Inflammatory macrophage treated with lipopolysaccharide for 1 hour (primary cell): ENCODE measurements at regions not wholly inside any gene's neighbourhood (a gene's known extent, or its start where the extent isn't known, plus 50 kb on each side); places are given as distances from the start of the nearest gene placed in this dataset.

Experiments
- DNase-seq, 2 donors: peaks; one replicate each; pipeline ENCODE4 v3.0.0-alpha.2; 2020 to 2022

GRCh38 chr21:15327637-15328265, 263.0 kb upstream of the NRIP1 start:
- no peak for DNase-seq

GRCh38 chr21:15329191-15329590, 264.4 kb upstream of the NRIP1 start:
- no peak for DNase-seq

GRCh38 chr21:15330872-15331271, 266.1 kb upstream of the NRIP1 start:
- DNase-seq, result no peak

- DNase-seq, result no peak
These were observed 267.8 kb upstream of the NRIP1 start for GRCh38 chr21:15332572-15332971.

- peak; percentile 6 to 12 for DNase-seq
These were observed 268.4 kb upstream of the NRIP1 start for GRCh38 chr21:15333136-15333710.

GRCh38 chr21:15333951-15334350, 269.2 kb upstream of the NRIP1 start:
- DNase-seq, result peak; percentile 38 to 55

GRCh38 chr21:15343066-15343465, 278.3 kb upstream of the NRIP1 start:
- no peak for DNase-seq

- DNase-seq, result no peak
These were observed 287.2 kb upstream of the NRIP1 start for GRCh38 chr21:15352009-15352408.

- no peak for DNase-seq
These were observed 288.7 kb upstream of the NRIP1 start for GRCh38 chr21:15353546-15353945.

- no peak for DNase-seq
These were observed 289.7 kb upstream of the NRIP1 start for GRCh38 chr21:15354516-15354915.

- DNase-seq, result no peak
These were observed 290.3 kb upstream of the NRIP1 start for GRCh38 chr21:15355066-15355465.

- no peak for DNase-seq
These were observed 294.5 kb upstream of the NRIP1 start for GRCh38 chr21:15359251-15359650.

GRCh38 chr21:15362458-15362857, 297.7 kb upstream of the NRIP1 start:
- no peak for DNase-seq

- no peak for DNase-seq
These were observed 299.1 kb upstream of the NRIP1 start for GRCh38 chr21:15363921-15364320.

- DNase-seq, result no peak
These were observed 301.1 kb upstream of the NRIP1 start for GRCh38 chr21:15365751-15366392.

GRCh38 chr21:15366555-15366954, 301.8 kb upstream of the NRIP1 start:
- DNase-seq, result no peak

- DNase-seq, result no peak
These were observed 302.3 kb upstream of the NRIP1 start for GRCh38 chr21:15367061-15367626.

- no peak for DNase-seq
These were observed 305.7 kb upstream of the NRIP1 start for GRCh38 chr21:15370462-15370975.

GRCh38 chr21:15373941-15374340, 309.1 kb upstream of the NRIP1 start:
- no peak for DNase-seq

GRCh38 chr21:15379776-15380175, 315.0 kb upstream of the NRIP1 start:
- no peak for DNase-seq

GRCh38 chr21:15383588-15383987, 318.8 kb upstream of the NRIP1 start:
- DNase-seq, result no peak

- no peak for DNase-seq
These were observed 325.2 kb upstream of the NRIP1 start for GRCh38 chr21:15390049-15390448.

GRCh38 chr21:15397258-15397657, 332.5 kb upstream of the NRIP1 start:
- DNase-seq, result no peak

- DNase-seq, result no peak
These were observed 328.9 kb upstream of the USP25 start for GRCh38 chr21:15400905-15401304.
